H1 (cell line): ENCODE measurements at regions not wholly inside any gene's neighbourhood (a gene's known extent, or its start where the extent isn't known, plus 50 kb on each side); places are given as distances from the start of the nearest gene placed in this dataset.

Source experiments
- CREB1 ChIP-seq: IDR thresholded peaks from 2 replicates; pipeline ENCODE4 v1.6.1; 2012; ENCODE audit warnings: inconsistent platforms
- RAD21 ChIP-seq, 2 experiments: IDR thresholded peaks in 1 of 2; conservative IDR thresholded peaks in 1 of 2; 2 replicates each; pipeline ENCODE4 v1.6.1; 2011; ENCODE audit warnings: low read depth in 2 of 2, low read length in 2 of 2, improper control_type of control experiment in 1 of 2, inconsistent platforms in 1 of 2, mild to moderate bottlenecking in 1 of 2, moderate library complexity in 1 of 2
- ZNF274 ChIP-seq: IDR thresholded peaks from 2 replicates; pipeline ENCODE4 v1.7.0; 2012; ENCODE audit warnings: low read length, borderline replicate concordance; ENCODE audit errors: extremely low read depth
- TF ChIP-seq, protein P1 (sequence below), 3 experiments: IDR thresholded peaks; 1 replicate in 2 of 3; 2 replicates in 1 of 3; pipeline versions ENCODE4 v1.5.1 to v1.6.1; 2011; ENCODE audit warnings: low read length in 3 of 3, mild to moderate bottlenecking in 3 of 3, inconsistent platforms in 2 of 3, low read depth in 1 of 3, moderate library complexity in 1 of 3; ENCODE audit not compliant: insufficient read depth in 1 of 3; ENCODE audit errors: control extremely low read depth in 1 of 3

DNA sequence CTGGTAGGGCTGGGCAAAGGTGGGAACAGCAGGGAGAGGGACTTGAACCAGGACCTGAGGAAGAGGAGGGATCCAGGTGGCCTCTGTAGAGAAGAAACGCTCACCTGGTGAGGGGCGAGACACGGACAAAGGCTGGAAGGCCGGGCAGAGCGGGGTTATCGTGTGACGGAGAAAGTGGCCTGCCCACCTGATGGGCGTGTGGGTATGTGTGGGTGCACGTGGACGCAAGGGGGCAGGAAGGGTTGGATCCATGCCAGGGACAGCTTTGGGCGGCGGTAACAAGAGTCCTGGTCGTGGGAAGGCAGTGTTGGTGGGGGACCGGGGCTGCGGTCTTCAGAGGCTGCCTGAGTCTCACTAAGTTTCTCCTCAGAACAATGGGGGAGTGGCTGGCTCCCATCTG lies 104.1 kb upstream of the GSE1 start:
- TF ChIP-seq, protein P1, sequence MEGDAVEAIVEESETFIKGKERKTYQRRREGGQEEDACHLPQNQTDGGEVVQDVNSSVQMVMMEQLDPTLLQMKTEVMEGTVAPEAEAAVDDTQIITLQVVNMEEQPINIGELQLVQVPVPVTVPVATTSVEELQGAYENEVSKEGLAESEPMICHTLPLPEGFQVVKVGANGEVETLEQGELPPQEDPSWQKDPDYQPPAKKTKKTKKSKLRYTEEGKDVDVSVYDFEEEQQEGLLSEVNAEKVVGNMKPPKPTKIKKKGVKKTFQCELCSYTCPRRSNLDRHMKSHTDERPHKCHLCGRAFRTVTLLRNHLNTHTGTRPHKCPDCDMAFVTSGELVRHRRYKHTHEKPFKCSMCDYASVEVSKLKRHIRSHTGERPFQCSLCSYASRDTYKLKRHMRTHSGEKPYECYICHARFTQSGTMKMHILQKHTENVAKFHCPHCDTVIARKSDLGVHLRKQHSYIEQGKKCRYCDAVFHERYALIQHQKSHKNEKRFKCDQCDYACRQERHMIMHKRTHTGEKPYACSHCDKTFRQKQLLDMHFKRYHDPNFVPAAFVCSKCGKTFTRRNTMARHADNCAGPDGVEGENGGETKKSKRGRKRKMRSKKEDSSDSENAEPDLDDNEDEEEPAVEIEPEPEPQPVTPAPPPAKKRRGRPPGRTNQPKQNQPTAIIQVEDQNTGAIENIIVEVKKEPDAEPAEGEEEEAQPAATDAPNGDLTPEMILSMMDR (IDR thresholded peaks at IDR 0.05; ENCODE audit: control extremely low read depth in 1 of 3, insufficient read depth in 1 of 3, low read depth in 1 of 3, low read length in 3 of 3), result no peak
- TF ChIP-seq RAD21 (IDR thresholded peaks at IDR 0.05 in 1 of 2, conservative IDR thresholded peaks at IDR 0.05 in 1 of 2; ENCODE audit: low read depth in 2 of 2, low read length in 2 of 2) (no peak), CREB1 (no peak), ZNF274 (no peak)
